Hepatocyte (in vitro differentiated cells): ENCODE measurements at regions not wholly inside any gene's neighbourhood (a gene's known extent, or its start where the extent isn't known, plus 50 kb on each side); places are given as distances from the start of the nearest gene placed in this dataset.

Experiments used
- DNase-seq: peaks from one replicate; pipeline ENCODE4 v3.0.0-alpha.2; 2016; ENCODE audit warnings: low spot score
- H2AFZ ChIP-seq: fragments of 200-600 bp; sonication (generic); 2 replicates; pipeline ENCODE4 v1.6.0; 2016; ENCODE audit warnings: antibody characterized with exemption, mild to moderate bottlenecking
- H3K27ac ChIP-seq: fragments of 200-600 bp; sonication (generic); 2 replicates; pipeline ENCODE4 v1.5.1; 2016; ENCODE audit warnings: mild to moderate bottlenecking
- H3K27me3 ChIP-seq: fragments of 200-600 bp; sonication (generic); 2 replicates; pipeline ENCODE4 v1.6.1; 2016
- H3K36me3 ChIP-seq: fragments of 200-600 bp; sonication (generic); replicated peaks from 2 replicates; pipeline ENCODE4 v1.5.1; 2016; ENCODE audit warnings: low read depth; ENCODE audit not compliant: insufficient read depth
- H3K4me1 ChIP-seq: fragments of 200-600 bp; sonication (generic); 2 replicates; pipeline ENCODE4 v1.5.1; 2016; ENCODE audit warnings: mild to moderate bottlenecking, moderate library complexity; ENCODE audit not compliant: insufficient read depth
- H3K4me2 ChIP-seq: fragments of 200-600 bp; sonication (generic); 2 replicates; pipeline ENCODE4 v1.6.0; 2016
- H3K4me3 ChIP-seq: fragments of 200-600 bp; sonication (generic); 2 replicates; pipeline ENCODE4 v1.5.1; 2016; ENCODE audit warnings: mild to moderate bottlenecking
- H3K79me2 ChIP-seq: fragments of 200-600 bp; sonication (generic); 2 replicates; pipeline ENCODE4 v1.6.0; 2017; ENCODE audit warnings: mild to moderate bottlenecking
- H3K9me2 ChIP-seq: fragments of 200-600 bp; sonication (generic); replicated peaks from 2 replicates; pipeline ENCODE4 v1.6.0; 2017; ENCODE audit warnings: mild to moderate bottlenecking; ENCODE audit not compliant: insufficient read depth
- H3K9me3 ChIP-seq: fragments of 200-600 bp; sonication (generic); 2 replicates; pipeline ENCODE4 v1.5.1; 2016; ENCODE audit warnings: low read depth, mild to moderate bottlenecking
- H4K20me1 ChIP-seq: fragments of 200-600 bp; sonication (generic); 2 replicates; pipeline ENCODE4 v1.6.0; 2016; ENCODE audit warnings: mild to moderate bottlenecking; ENCODE audit not compliant: insufficient read depth, poor library complexity, severe bottlenecking
- CTCF ChIP-seq: fragments of 200-600 bp; sonication (generic); IDR thresholded peaks from 2 replicates; pipeline ENCODE4 v1.5.1; 2016; ENCODE audit warnings: antibody characterized with exemption, mild to moderate bottlenecking; ENCODE audit not compliant: poor library complexity
- EZH2 ChIP-seq: fragments of 200-600 bp; sonication (generic); IDR thresholded peaks from 2 replicates; pipeline ENCODE4 v1.6.1; 2016; ENCODE audit warnings: antibody characterized with exemption, mild to moderate bottlenecking, borderline replicate concordance
- EZH2phosphoT487 ChIP-seq: fragments of 200-600 bp; sonication (generic); IDR thresholded peaks from one replicate; pipeline ENCODE4 v1.6.1; 2018; ENCODE audit warnings: antibody characterized with exemption, mild to moderate bottlenecking, low read depth, moderate library complexity; ENCODE audit not compliant: unreplicated experiment, severe bottlenecking
- WGBS: methylation state at CpG from one replicate; pipeline ENCODE4 v1.1.6; 2016; ENCODE audit warnings: low lambda C conversion rate; ENCODE audit errors: missing lambda C conversion rate; 5-methylcytosine and 5-hydroxymethylcytosine counted together

- Histone ChIP-seq H3K4me3 (no peak overlapping the region), H3K9me2 (no peaks in the 10 kb centered on the region), H3K4me2 (no peak overlapping the region), H3K9me3 (no peaks in the 10 kb centered on the region), H3K27me3 (no peaks in the 10 kb centered on the region), H3K4me1 (no peaks in the 10 kb centered on the region), H3K27ac (no peak overlapping the region), H4K20me1 (no peaks in the 10 kb centered on the region), H2AFZ (no peak overlapping the region), H3K79me2 (no peaks in the 10 kb centered on the region), H3K36me3 (no peaks in the 10 kb centered on the region)
- no peak for TF ChIP-seq EZH2
- TF ChIP-seq CTCF = no peak
- no peak for TF ChIP-seq EZH2phosphoT487
- no peak for DNase-seq
- 98% methylated on average over 11 of the region's 11 CpGs for WGBS
Measured at GRCh38 chr12:127411981-127412380, 855.0 kb upstream of the TMEM132C start.

GRCh38 chr12:127412866-127413265 is 854.1 kb upstream of the TMEM132C start:
- no peaks in the 10 kb centered on the region for H3K9me3 ChIP-seq
- no peak for DNase-seq
- no peak overlapping the region for H3K27ac ChIP-seq
- H4K20me1 ChIP-seq = no peaks in the 10 kb centered on the region
- H3K27me3 ChIP-seq = no peaks in the 10 kb centered on the region
- no peaks in the 10 kb centered on the region for H3K36me3 ChIP-seq
- H3K4me3 ChIP-seq = no peak overlapping the region
- no peaks in the 10 kb centered on the region for H3K79me2 ChIP-seq
- TF ChIP-seq CTCF (no peak), EZH2 (no peak), EZH2phosphoT487 (no peak)
- no peaks in the 10 kb centered on the region for H3K9me2 ChIP-seq
- 88% methylated on average over 4 of the region's 4 CpGs for WGBS
- H2AFZ ChIP-seq = no peak overlapping the region
- H3K4me2 ChIP-seq = no peak overlapping the region
- no peaks in the 10 kb centered on the region for H3K4me1 ChIP-seq

GRCh38 chr12:127414186-127414585 is 852.8 kb upstream of the TMEM132C start:
- no peak overlapping the region for H3K4me3 ChIP-seq
- H3K9me3 ChIP-seq = no peaks in the 10 kb centered on the region
- no peaks in the 10 kb centered on the region for H3K27me3 ChIP-seq
- no peak for TF ChIP-seq EZH2
- no peak for TF ChIP-seq EZH2phosphoT487
- TF ChIP-seq CTCF = no peak
- H3K79me2 ChIP-seq = no peaks in the 10 kb centered on the region
- H4K20me1 ChIP-seq = no peaks in the 10 kb centered on the region
- no peak for DNase-seq
- 74% methylated on average over 8 of the region's 8 CpGs for WGBS
- no peaks in the 10 kb centered on the region for H3K36me3 ChIP-seq
- H2AFZ ChIP-seq = no peak overlapping the region
- no peak overlapping the region for H3K4me2 ChIP-seq
- no peak overlapping the region for H3K27ac ChIP-seq
- H3K4me1 ChIP-seq = no peaks in the 10 kb centered on the region
- no peaks in the 10 kb centered on the region for H3K9me2 ChIP-seq

- no peak overlapping the region for H2AFZ ChIP-seq
- 69% methylated on average over 2 of the region's 2 CpGs for WGBS
- no peaks in the 10 kb centered on the region for H3K79me2 ChIP-seq
- no peak overlapping the region for H3K4me2 ChIP-seq
- no peaks in the 10 kb centered on the region for H4K20me1 ChIP-seq
- TF ChIP-seq EZH2phosphoT487 (no peak), CTCF (no peak), EZH2 (no peak)
- H3K27me3 ChIP-seq = no peaks in the 10 kb centered on the region
- H3K9me2 ChIP-seq = no peaks in the 10 kb centered on the region
- peak; percentile 39 for DNase-seq
- H3K36me3 ChIP-seq = no peaks in the 10 kb centered on the region
- H3K27ac ChIP-seq = no peak overlapping the region
- H3K4me1 ChIP-seq = no peaks in the 10 kb centered on the region
- no peaks in the 10 kb centered on the region for H3K9me3 ChIP-seq
- no peak overlapping the region for H3K4me3 ChIP-seq
Measured at GRCh38 chr12:127414636-127415035, 852.3 kb upstream of the TMEM132C start.
